Prostate gland (tissue), 2 donors: ENCODE measurements at regions not wholly inside any gene's neighbourhood (a gene's known extent, or its start where the extent isn't known, plus 50 kb on each side); places are given as distances from the start of the nearest gene placed in this dataset.

Experiments
- POLR2A ChIP-seq: fragments of 450-650 bp; IDR thresholded peaks from one replicate; pipeline ENCODE4 v1.6.1; 2016; ENCODE audit warnings: antibody characterized with exemption, mild to moderate bottlenecking
- POLR2AphosphoS5 ChIP-seq: sonication (generic); formaldehyde crosslinking; IDR thresholded peaks from one replicate; pipeline ENCODE4 v1.6.1; 2017; ENCODE audit warnings: antibody characterized with exemption
- TF ChIP-seq, protein P1 (sequence below), 4 experiments: fragments of 200-600 bp in 2 of 4; fragments of 450-650 bp in 2 of 4; sonication (generic) in 2 of 4; IDR thresholded peaks; 1 replicate in 3 of 4; 2 replicates in 1 of 4; pipeline ENCODE4 v1.5.1; 2016 to 2019; ENCODE audit warnings: antibody characterized with exemption in 4 of 4, mild to moderate bottlenecking in 2 of 4, moderate library complexity in 2 of 4

DNA sequence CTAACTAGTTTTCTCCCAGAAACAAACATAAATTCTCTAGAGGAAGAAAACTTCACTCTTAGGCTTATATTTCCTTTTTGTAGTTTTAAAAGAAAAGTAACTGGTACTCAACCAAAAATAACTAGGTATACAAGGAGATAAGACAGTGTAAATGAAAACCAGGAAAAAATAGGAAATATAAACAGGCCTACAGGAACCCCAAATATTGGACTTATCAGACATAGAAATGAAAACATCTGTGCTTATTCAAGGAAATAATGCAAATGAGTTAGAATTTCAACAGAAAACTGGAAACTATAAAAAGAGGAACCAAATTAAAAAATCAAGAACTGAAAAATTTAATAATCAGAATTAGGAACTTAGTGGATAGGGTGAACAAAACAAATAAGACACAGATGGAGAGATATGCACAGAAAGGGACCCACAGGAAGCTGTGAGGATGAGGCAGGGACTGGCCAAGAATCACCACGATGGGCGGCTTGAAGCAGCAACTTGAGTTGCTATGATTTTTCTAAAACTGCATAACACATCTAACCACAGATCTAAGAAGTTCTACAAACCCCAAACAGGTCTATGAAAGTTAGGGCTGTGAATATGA lies 67.5 kb upstream of the ACTRT2 start:
- TF ChIP-seq POLR2AphosphoS5 (no peak), POLR2A (no peak)
- TF ChIP-seq, protein P1, sequence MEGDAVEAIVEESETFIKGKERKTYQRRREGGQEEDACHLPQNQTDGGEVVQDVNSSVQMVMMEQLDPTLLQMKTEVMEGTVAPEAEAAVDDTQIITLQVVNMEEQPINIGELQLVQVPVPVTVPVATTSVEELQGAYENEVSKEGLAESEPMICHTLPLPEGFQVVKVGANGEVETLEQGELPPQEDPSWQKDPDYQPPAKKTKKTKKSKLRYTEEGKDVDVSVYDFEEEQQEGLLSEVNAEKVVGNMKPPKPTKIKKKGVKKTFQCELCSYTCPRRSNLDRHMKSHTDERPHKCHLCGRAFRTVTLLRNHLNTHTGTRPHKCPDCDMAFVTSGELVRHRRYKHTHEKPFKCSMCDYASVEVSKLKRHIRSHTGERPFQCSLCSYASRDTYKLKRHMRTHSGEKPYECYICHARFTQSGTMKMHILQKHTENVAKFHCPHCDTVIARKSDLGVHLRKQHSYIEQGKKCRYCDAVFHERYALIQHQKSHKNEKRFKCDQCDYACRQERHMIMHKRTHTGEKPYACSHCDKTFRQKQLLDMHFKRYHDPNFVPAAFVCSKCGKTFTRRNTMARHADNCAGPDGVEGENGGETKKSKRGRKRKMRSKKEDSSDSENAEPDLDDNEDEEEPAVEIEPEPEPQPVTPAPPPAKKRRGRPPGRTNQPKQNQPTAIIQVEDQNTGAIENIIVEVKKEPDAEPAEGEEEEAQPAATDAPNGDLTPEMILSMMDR (IDR thresholded peaks at IDR 0.05): no peak
